ENCODE measurements at regions not wholly inside any gene's neighbourhood (a gene's known extent, or its start where the extent isn't known, plus 50 kb on each side); places are given as distances from the start of the nearest gene placed in this dataset.

DNA sequence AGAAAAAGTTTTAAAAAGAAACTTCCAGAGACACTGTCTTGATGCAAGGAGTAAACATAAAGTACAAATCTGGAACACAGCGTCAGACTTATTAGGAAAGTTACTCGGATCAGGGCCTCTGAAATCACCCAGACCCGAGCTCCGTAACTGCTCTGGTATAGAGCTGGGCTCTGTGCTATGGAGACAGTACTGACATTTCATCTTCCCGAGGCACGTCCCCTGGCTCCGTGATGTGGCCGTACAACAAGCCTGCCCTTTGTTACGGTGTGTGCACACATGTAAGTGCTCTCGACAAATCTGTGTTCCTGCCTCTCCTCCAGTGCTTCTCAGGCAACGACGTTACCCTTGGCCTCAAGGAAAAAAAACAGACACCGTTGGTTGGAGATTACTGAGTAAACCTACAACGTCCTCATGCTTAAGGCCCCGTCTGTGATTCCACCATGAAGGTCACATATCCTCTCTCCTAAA lies 107.0 kb upstream of the IRF2BP2 start:
- peaks cover 57% of the 10 kb centered on the region for H3K4me1 ChIP-seq
- H3K4me3 ChIP-seq = no peak overlapping the region
- ATAC-seq (peak; percentile 71), DNase-seq (no peak)
- H3K27ac ChIP-seq = peak overlapping the region; percentile 72
- no peaks in the 10 kb centered on the region for H3K36me3 ChIP-seq
- no peaks in the 10 kb centered on the region for H3K9me3 ChIP-seq
- TF ChIP-seq, protein P1, sequence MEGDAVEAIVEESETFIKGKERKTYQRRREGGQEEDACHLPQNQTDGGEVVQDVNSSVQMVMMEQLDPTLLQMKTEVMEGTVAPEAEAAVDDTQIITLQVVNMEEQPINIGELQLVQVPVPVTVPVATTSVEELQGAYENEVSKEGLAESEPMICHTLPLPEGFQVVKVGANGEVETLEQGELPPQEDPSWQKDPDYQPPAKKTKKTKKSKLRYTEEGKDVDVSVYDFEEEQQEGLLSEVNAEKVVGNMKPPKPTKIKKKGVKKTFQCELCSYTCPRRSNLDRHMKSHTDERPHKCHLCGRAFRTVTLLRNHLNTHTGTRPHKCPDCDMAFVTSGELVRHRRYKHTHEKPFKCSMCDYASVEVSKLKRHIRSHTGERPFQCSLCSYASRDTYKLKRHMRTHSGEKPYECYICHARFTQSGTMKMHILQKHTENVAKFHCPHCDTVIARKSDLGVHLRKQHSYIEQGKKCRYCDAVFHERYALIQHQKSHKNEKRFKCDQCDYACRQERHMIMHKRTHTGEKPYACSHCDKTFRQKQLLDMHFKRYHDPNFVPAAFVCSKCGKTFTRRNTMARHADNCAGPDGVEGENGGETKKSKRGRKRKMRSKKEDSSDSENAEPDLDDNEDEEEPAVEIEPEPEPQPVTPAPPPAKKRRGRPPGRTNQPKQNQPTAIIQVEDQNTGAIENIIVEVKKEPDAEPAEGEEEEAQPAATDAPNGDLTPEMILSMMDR (IDR thresholded peaks at IDR 0.05) = no peak
- intact Hi-C loops (cut with DNase I) = no loop called here
- H3K27me3 ChIP-seq = no peaks in the 10 kb centered on the region

DNA sequence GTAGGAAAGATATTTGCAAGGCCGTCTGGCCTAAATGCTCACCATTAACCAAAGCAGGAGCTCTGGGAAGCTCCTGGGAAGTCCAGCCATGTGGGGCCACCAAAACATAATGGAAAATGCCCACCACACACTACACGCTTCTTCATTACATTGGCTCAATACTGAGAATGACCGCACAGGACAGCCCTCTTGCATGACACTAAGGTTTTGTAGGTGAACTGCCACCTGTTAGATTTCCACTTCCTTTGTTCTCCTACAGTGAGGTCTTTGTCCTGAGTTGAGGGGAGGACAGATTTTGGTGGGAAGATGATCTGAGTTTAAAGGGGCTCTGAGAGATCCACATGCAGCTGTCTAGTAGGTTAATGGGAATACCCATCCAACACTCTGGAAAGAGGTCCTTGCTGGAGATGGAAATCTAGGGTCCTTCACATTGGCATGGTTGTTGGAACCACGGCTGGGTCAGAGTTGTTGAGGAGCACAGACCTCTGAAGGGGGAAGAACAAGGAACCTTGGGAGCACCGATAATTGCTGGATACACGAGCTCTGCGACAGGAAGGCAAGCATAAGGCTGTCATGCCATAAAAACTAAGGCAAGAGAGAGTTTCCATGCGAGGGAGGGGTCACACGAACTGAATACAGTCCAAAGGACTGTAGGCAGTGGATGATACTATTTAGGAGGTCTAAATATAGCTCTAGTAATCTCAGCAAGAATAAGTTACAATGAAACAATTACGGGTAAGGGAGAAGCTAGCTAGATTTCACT lies 105.5 kb upstream of the IRF2BP2 start:
- Histone ChIP-seq H3K27me3 (no peaks in the 10 kb centered on the region), H3K4me1 (peaks cover 42% of the 10 kb centered on the region), H3K36me3 (no peaks in the 10 kb centered on the region), H3K9me3 (no peaks in the 10 kb centered on the region), H3K4me3 (no peak overlapping the region), H3K27ac (peak overlapping the region; percentile 72)
- TF ChIP-seq, protein P1 (IDR thresholded peaks at IDR 0.05) = no peak
- ATAC-seq (no peak), DNase-seq (no peak)
- intact Hi-C loops (cut with DNase I) = no loop called here

DNA sequence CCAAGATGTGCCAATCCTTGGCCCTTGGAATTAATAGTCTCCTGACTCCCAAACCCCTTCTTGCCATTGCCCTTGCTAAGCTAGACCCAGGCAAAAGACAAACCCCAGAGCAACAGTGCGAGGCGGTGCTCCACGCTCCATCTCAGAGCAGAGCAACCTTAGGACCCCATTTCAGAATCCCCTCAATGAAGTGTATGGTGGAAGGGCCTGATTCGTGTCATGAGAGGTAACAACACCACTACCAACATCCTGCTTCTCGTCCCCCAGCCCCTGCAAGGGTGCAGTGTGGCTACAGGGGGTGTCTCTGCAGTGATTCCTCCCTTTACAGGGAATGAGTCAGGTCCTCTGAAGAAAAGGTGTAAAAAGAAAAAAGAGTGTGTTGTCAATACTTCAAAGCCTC lies 103.9 kb upstream of the IRF2BP2 start:
- intact Hi-C loops (cut with DNase I) = no loop called here
- Histone ChIP-seq H3K36me3 (no peaks in the 10 kb centered on the region), H3K27ac (no peak overlapping the region), H3K27me3 (no peaks in the 10 kb centered on the region), H3K9me3 (no peaks in the 10 kb centered on the region), H3K4me3 (no peak overlapping the region), H3K4me1 (peaks cover 29% of the 10 kb centered on the region)
- ATAC-seq (no peak), DNase-seq (no peak)
- TF ChIP-seq, protein P1 (IDR thresholded peaks at IDR 0.05) = no peak

DNA sequence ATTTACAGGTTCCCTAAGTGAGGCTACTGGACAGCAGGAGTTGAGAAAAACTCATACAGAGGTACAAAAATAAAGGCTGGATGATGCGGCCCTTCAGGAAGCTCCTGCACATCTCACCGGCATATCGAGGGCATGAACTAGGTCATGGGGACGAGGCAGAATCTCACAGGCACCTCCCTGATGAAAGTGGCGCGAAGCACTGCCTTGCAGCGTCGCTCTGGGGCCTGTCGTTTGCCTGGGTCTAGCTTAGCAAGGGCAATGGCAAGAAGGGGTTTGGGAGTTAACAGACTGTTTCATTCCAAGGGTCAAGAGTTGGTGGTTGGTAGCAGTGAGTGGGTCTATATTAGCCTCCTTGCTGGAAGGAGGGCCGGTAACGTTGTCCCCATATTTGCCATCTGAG lies 103.5 kb upstream of the IRF2BP2 start:
- ATAC-seq (no peak), DNase-seq (no peak)
- no peak overlapping the region for H3K27ac ChIP-seq
- peaks cover 25% of the 10 kb centered on the region for H3K4me1 ChIP-seq
- no peaks in the 10 kb centered on the region for H3K36me3 ChIP-seq
- intact Hi-C loops (cut with DNase I) = no loop called here
- H3K27me3 ChIP-seq = no peaks in the 10 kb centered on the region
- TF ChIP-seq, protein P1 (IDR thresholded peaks at IDR 0.05) = no peak
- no peak overlapping the region for H3K4me3 ChIP-seq
- H3K9me3 ChIP-seq = no peaks in the 10 kb centered on the region

DNA sequence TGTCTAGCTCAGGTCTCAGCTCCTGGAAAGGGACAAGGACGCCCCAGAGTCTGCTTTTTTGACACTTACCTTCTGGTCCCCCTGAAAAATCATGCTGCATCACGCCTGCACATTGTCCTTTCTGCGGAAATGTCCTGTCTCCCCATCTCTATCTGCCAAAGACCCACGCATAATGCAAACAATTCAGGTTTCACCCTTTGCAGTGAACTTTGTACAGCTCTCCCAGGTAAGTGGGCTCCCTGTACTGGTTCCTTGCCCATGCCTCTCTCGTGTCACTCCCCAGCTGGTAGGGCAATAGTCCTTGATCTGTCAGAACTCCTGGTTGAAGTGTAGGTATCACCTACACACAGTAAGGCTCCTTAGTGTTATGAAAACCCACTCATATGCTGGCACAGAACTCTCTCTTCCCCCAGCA lies 102.9 kb upstream of the IRF2BP2 start:
- intact Hi-C loops (cut with DNase I) = no loop called here
- Histone ChIP-seq H3K4me3 (no peak overlapping the region), H3K9me3 (no peaks in the 10 kb centered on the region), H3K27me3 (no peaks in the 10 kb centered on the region), H3K36me3 (no peaks in the 10 kb centered on the region), H3K27ac (no peak overlapping the region), H3K4me1 (peaks cover 21% of the 10 kb centered on the region)
- no peak for DNase-seq
- TF ChIP-seq, protein P1 (IDR thresholded peaks at IDR 0.05) = no peak
- ATAC-seq = no peak
